G401 (cell line): ENCODE measurements at regions not wholly inside any gene's neighbourhood (a gene's known extent, or its start where the extent isn't known, plus 50 kb on each side); places are given as distances from the start of the nearest gene placed in this dataset.
A peak's percentile ranks its signal among the peaks of the same experiment; 100 is the strongest.

Experiments
- DNase-seq: peaks from one replicate; pipeline ENCODE4 v3.0.0-alpha.2; 2015; ENCODE audit warnings: low spot score
- in situ Hi-C: cut with HindIII; loops from 2 replicates; pipeline ENCODE4 v1.10.0; 2016; ENCODE audit warnings: low sequenced_read_pairs, mixed read lengths

DNA sequence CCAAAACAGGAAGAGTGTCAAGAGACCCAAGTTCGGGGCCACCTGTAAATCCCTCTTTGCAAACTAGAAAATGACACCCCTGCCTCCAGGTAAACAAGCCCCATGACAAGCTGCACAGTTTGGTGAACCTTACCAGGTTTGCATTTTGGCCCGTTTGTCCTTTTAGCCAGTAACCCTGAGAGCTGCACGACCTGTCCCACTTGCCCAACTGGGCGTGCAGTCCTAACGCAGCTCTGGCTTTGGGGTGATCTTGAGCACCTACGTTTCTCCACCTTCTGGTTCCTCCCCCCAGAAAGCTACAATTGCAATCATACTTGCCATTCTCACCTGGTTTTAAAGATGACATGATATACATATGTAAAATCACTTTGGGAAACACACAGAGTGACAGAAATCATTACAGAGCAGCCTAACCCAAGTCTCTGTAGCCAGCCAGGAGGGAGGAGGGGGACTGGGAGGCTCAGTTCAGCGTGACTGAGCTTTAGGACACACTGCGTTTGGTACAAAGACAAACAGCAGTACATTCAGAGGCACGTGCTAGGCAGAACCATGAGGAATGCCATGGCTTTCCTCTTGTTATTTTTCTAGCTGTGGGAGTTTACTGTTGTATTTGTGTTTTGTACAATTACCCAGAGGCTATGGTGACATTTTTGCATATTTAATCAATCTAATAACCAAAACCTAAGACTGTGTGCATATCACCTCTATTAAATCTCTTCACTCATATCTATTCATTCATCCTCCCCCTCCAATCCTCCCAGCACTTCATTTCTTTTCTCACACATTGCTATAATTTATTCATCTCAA lies 304.0 kb downstream of the IRS1 start:
- in situ Hi-C loops = loop anchor here (25.0 kb wide), 1 partner anchor 292 kb away; the partner anchor contains the start of gene IRS1
- no peak for DNase-seq

DNA sequence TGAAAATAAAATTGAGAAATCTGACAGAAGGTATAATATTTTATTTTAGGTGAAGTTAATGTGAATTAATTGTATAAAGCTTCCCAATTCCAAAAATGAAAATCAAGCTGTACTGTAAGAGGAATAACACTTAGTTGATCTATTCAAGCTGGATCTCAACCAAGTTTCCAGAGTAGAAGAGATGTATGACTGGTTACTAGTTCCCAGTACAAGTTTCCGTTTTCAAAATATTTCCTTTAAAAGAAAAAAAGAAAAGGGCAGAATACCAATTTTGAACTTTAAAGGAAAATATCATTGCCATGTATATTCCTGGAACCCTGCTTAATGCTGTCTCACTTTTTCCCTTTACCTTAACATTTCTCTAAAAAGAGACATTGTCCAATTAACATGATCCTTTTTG lies 308.5 kb downstream of the IRS1 start:
- no peak for DNase-seq
- in situ Hi-C loops = loop anchor here (25.0 kb wide), 1 partner anchor 296 kb away; the partner anchor contains the start of gene IRS1

DNA sequence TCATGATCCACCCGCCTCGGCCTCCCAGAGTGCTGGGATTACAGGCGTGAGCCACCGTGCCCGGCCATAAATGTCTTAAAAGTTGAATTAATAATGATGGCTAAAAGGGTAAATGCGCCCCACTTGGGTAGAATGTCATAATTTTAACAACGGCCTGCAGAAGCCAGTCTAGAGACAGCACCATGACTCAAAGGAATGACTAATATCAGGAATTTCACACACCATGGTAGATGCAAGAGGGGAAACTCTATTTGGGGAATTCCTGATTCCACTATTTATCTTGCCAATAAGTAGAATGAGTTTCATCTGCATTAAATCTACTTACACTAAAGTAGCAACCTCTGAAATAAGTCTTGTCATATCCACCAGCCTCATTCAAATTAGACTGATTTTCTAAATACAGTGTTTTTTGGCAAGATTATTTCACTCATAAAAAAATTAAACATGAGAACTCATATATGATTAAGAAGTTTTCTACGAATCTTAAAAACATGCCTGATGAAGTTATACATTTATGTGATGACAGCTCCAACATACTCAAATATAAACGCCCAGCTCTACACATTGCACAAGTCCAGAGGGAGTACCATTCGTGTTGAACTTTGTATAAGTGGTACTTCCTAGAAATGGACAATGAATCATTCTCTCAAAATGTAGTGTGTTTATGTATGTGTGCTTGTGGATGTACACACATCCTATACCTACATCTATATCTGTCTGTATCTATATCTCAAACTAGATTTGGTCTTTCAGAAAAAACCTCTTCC lies 309.7 kb downstream of the IRS1 start:
- in situ Hi-C loops = loop anchor here (25.0 kb wide), 1 partner anchor 297 kb away; the partner anchor contains the start of gene IRS1
- no peak for DNase-seq

DNA sequence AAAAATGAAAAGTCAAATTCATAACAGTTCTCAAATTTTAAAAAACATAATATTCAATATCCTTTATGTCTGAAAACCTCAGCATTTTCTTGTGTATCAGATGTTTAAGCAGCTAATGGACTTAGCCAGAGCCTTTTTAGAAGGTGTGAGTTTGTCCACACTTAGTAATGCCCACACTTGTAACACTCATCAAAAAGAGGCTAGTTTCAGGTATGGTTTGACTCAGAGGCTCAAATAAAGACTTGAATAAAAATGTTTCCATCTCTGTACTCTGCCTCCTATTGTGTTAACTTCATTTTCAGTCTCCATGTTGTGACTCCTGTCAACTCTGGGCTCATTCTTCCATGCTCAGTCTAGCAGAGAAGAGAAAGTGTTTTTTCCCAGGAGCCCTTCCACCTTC lies 311.6 kb downstream of the IRS1 start:
- DNase-seq = no peak
- in situ Hi-C loops = loop anchor here (25.0 kb wide), 1 partner anchor 299 kb away; the partner anchor contains the start of gene IRS1

DNA sequence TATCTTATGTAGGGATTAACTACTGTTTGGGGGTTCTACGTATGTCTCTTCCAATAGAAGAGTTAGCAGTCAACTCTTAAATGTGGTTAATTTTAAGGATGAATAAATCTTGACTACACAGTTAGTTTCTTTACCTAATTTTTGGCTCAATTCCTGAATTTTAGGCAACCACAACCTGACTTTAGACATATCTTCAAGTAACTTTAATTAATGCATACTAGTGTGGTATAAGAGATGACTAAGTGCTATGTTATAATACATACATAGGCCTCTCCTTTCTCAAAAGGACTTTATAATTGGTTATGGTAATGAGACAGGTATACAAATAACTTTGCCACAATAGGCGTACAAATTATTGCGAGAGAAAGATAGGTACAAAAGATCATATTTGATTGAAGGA lies 312.0 kb downstream of the IRS1 start:
- in situ Hi-C loops = loop anchor here (25.0 kb wide), 1 partner anchor 300 kb away; the partner anchor contains the start of gene IRS1
- DNase-seq = no peak

DNA sequence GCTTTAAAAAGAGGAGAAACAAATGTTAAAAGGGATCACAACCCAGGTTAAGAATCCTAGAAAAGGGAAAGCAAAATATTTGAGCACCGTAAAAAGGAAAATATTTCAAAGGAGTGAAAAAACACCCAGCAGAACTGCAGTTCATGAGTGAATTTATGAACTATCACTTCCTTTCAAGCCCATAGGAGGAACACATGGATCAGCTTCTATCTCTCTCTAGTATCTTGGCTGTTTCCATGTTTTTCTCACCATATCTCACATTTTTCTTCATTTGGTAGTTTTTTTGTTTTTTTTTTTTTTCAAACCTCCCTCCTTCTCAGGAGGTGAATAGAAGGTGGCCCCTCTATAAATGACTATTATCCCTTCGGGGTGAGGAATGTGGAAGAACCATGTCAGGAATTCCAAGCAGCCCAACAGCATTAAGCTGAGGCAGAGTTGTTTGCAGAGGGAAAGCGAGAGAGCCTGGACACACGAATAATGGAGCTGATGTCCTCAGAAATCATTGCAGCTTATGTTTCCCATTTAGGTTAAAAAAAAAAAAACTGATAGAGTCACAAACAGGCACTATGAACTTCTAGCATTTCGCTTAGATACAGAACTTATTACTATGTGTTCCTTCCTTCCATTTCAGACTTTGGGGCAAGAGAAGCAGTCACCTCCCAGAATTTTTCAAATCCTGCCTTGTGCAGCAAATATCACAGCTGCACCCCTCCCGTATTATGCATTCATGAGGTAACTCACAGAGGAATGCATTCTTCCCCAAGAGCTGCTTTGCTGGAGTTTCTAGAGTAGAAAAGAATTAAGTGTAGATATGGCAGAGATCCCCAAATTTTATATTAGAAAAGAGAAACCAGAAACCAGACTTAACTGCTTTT lies 315.6 kb downstream of the IRS1 start:
- in situ Hi-C loops = loop anchor here (25.0 kb wide), 1 partner anchor 303 kb away; the partner anchor contains the start of gene IRS1
- peak; percentile 53 for DNase-seq

DNA sequence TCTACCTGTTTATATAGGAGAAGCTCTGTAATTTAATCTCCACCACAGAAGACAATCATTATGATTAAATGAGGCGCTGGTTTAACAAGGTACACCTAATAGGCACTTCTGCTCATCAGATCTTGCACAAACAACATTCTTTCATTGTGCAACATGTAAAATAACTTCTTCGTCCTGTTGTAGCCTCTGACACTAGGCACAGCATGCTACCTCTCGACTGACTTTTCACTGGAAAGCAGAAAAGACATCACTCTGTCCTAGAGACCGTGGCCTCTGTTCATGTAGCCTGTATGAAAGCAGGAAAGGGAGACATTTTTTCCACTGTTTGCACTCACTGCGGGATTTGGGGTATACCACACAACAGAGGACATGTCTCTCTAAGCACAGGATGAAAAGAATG lies 316.5 kb downstream of the IRS1 start:
- in situ Hi-C loops = loop anchor here (25.0 kb wide), 1 partner anchor 304 kb away; the partner anchor contains the start of gene IRS1
- DNase-seq = peak; percentile 36

DNA sequence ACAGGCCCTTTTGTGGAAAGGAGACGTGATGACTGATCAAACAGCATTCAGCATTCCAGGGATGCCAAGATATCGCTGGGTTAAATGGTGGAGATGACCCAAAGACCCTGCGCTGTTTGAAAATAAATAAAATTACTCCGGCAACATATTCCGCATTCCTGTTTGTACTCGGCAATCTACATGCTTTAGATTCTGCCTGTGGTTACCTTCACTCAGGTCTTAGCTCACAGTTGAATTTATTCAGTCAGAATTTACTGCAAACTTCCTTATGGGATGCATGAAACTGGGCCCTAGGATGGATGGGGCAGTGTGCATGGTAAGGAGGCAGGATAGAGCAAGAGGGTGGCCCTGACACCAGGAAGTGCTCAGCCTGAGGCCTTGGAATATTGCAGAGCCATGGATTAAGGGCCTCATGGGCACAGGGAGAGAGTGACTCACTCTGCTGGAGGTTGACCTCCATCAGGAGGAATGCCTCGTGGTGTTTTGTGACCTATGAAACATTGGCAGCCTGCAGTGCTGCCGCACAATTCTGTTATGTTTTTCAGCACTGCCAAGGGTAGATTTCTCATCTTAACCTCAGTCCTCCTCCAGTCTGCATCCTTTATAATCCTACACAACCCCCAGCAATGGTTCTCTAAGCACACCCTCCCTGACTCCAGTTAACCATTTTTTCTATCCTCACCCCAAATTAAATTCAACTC lies 321.4 kb downstream of the IRS1 start:
- DNase-seq = peak; percentile 74

DNA sequence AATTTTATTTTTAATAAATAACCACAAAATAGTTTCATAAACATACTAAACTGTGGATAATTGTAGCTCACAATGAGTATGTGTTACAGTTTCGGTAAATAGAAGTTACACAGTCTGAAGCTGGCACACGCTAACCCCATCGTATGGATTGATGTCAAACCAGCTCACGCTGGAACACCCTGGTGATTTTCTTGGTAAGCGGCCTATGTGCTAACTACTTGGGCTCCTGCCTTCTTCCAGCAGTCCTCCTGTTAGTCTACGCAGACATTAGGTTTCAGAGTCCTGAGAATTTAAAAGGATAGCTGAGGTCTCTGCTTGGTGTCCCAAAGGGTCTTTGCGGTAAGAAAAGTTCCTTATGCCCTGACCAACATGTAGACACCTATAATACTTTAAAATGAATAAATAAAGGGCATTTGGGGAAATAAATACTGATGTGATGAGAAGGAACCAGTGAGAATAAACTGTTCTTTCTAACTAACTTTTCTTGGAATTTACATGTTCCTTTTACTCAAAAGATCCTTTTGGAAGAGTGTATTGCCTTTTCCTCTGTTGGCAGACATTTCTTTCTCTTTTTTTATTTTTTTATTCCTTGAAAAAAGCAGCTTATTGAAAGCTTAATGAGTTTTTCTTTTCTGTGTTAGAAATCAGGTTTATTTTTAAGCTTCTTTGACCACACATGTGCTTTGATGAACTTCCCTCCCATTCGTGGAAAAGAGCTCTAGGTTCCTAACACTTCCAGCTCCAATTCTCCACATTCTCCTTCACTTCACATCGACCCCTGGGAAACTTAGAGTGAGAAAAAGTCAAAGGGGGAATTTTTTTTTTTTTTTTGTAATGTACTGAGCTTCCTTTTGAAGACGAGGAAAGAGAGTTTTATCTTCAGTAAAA lies 322.2 kb downstream of the IRS1 start:
- DNase-seq = no peak

More for the DNA sequence above, 321.4 kb downstream of the IRS1 start:
- in situ Hi-C loops = loop anchor here (25.0 kb wide), 1 partner anchor 309 kb away; the partner anchor contains the start of gene IRS1

DNA sequence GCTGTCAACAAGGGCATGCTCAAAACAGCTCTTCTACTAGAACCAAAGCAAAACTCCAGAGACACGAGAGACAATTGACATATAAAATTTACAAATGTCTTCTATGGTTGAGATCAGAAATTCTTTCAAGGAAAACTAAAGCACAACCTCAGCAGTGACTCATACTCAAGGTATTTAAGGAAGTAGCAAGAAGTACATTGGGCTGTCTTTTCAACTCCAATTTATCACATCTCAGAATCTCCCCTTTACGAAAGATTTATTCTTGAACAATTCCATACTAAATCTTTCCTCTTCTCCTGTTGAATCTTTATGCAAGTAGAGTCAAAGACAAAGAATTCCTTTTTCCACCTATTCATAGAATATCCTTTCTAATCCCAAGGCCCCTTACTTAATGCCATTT lies 324.0 kb downstream of the IRS1 start:
- in situ Hi-C loops = loop anchor here (25.0 kb wide), 1 partner anchor 312 kb away; the partner anchor contains the start of gene IRS1
- DNase-seq = no peak

More for the DNA sequence above, 322.2 kb downstream of the IRS1 start:
- in situ Hi-C loops = loop anchor here (25.0 kb wide), 1 partner anchor 310 kb away; the partner anchor contains the start of gene IRS1

DNA sequence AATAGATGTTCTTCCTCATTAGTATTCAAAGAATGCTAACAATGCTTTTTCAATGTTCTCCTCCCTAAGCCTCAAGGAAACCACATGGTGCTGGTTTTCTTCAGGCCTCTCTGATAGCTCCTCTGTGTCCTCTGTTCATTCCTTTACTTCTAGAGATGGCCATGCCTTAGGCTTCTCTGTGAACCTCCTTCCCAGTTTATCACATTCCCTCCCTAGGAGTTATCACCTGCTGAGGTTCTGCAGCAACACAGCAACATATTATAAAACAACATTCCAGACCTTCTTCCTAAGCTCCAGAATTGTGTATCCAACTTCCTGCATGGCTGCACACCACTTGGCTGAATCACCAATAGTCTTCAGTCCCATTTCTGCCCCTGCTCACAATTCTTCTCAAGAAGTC lies 325.5 kb downstream of the IRS1 start:
- DNase-seq = no peak

DNA sequence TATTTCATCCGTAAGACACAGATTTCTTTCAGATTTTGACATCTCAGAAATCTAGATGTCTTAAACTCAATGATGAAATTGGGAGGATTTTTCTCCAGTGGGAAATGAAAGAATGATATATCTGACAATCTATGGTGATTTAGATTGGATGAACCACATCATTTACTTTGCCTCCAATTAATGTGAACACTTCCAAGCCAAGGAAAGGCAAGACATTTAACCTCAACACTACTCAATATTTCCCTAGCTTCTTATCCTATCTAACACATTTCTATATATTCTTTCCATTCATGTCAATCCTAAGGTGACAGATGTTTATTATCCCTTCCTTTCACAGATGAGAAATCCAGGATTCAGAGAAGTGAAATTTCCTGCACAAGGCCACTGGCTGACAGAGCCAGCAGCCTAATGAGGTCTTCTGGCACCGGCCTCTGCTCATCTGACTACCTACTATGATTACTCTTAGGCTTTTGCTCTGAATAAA lies 327.6 kb downstream of the IRS1 start:
- DNase-seq = no peak
- in situ Hi-C loops = no loop called here

More for the DNA sequence above, 325.5 kb downstream of the IRS1 start:
- in situ Hi-C loops = no loop called here

DNA sequence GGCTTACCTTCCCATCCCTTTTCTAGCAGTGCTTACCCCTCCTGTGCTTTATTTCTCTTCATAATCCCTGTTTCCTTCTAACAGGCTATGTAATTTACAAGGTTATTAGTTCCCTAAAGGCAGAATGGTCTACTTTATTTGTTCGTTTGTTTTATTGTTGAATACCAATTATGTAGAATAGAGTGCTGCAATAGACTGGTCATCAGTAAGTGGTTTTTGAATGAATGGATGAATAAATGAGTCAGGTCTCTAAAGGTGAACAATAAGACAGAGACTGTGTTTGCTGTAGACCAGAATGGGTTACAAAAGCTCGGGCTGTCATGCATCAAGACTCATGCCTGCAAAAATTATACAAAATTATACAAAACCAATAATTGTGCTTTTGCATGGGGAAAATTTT lies 332.0 kb downstream of the IRS1 start:
- no peak for DNase-seq
- in situ Hi-C loops = no loop called here

DNA sequence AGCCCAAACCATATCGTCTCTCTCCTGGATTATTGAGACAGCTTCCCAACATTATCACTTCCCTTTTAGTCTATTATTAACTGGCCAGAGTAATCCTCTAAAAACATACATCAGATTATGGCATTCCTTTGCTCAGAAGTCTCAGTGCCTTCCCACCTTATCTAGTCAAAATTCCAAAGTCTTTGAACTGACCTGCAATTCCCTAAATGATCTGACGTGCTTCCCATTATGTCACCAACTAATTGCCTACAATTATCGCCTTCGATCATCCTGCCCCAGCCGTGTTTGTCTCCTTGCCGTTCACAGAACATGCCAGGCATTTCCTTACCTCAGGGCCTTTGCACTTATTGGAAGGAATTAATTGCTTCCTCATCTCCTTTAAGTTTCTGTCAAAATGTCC lies 332.4 kb downstream of the IRS1 start:
- no peak for DNase-seq
- in situ Hi-C loops = no loop called here

DNA sequence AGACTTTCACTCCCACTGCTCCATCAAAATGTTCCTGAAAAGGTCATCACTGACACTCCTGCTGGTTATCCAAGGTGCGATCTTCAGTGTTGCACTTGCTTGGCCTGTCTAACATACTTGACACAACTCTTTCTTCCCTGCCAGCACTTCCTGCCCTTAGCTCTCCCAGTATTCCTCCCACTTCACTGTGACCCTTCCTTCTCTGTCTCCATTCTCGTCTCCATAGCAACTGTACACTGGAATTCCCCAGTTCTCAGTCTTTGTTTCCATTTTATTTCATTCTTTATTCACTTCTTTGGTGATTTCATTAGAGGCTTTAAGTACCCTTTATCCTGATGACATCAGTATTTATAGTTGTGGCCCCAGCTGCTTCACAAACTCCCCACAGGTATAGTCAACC lies 333.0 kb downstream of the IRS1 start:
- DNase-seq = no peak
- in situ Hi-C loops = no loop called here

DNA sequence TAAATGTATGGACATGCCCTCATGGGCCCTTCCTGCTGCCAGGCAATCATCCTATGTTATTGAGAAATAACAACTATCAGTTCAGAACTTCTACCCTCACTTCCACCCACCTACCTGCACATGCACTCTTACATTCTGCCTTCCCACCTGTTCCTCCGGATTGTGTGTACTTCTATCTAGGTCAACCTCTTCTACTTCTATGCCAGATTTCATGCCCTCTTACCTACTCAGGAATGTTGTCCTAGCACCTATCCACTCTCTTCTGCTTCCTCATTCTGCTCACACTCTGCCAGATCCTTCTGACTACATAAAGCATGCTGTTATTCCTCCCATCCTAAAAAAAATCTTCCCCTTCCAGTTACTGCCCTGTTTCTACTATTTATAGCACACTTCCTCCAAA lies 333.5 kb downstream of the IRS1 start:
- in situ Hi-C loops = no loop called here
- no peak for DNase-seq

DNA sequence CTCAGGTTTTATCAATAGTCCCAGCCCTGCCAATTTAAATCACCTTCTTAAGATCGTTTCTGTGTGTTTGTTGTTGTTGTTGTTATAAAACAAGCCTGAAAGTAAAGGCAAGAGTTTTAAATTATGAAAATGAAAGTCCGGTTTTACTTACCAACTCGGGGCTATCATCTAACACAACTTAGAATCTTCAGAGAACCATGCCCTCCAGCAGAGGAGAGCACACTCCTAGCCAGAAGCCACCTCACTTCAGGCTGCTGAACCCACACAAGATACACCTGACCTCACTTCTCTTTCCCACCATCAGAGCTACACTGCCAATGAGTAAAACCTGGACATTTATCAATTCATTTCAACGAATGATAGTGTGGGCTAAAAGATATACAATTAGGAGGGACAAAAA lies 335.2 kb downstream of the IRS1 start:
- in situ Hi-C loops = no loop called here

More for the DNA sequence above, 335.2 kb downstream of the IRS1 start:
- no peak for DNase-seq
